SW 1271 (cell line): ENCODE measurements at regions not wholly inside any gene's neighbourhood (a gene's known extent, or its start where the extent isn't known, plus 50 kb on each side); places are given as distances from the start of the nearest gene placed in this dataset.
"Not testable (repeated sequence)": the region's sequence is repeated elsewhere in the genome, so short reads cannot be mapped to it uniquely, and the experiment has no call there.

Experiments used
- DNase-seq, 2 experiments: peaks; one replicate each; lab custom pipeline; 2025; lab: John Stamatoyannopoulos, UW

DNA sequence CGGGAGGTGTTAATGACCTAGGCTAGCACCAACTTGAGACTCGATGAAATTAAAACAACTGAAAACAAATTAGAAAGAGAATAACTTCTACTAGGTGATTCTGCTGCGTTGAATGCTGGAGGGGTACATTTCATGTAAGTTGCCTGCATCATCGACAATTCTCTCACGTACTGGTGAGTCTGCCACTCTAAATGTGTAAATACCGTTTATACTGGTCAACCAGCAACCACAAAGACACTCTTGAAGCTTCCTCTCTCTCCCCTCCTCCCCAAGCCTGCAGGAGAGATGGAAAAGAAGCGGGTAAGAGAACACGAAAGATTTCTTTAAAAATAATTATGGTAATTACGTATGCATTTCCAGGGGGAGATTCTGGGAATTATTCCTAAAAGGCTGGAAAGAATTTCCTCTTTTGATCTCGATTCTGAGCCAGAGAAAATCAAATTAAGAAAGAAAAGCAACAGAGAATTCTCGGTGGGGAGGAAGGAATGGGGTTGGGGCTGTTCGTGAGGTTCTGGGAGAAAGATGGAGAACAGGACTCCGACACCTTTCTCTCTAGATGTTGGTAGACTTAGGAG lies 68.6 kb upstream of the MRTFB start:
- no peak for DNase-seq

DNA sequence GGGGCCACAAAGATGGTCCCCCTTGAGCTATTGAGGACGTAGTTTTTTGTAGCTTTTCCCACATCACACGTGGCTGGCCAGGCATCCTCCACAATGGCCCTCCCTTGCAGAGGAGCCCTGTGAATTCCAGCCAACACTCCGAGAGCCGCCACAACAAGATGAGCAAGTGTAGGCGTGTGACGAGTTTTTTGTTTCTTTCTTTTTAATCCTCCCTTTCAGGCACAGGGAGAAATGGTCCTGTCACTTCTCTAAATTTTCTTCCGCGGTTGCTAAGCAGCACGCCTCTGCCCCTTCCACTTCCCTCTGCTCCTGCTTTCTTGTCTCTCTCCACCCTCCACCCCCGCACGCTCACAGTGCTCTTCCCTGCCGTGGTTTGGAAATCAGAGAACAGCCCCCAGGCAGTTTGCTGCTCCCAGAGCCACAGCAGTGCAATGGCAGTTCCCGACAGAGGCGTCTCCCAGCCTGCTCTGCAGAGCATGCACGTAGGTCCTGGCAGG lies 68.0 kb upstream of the MRTFB start:
- no peak for DNase-seq

GRCh38 chr16:14004031-14004728 lies 66.9 kb upstream of the MRTFB start:
- no peak for DNase-seq

DNA sequence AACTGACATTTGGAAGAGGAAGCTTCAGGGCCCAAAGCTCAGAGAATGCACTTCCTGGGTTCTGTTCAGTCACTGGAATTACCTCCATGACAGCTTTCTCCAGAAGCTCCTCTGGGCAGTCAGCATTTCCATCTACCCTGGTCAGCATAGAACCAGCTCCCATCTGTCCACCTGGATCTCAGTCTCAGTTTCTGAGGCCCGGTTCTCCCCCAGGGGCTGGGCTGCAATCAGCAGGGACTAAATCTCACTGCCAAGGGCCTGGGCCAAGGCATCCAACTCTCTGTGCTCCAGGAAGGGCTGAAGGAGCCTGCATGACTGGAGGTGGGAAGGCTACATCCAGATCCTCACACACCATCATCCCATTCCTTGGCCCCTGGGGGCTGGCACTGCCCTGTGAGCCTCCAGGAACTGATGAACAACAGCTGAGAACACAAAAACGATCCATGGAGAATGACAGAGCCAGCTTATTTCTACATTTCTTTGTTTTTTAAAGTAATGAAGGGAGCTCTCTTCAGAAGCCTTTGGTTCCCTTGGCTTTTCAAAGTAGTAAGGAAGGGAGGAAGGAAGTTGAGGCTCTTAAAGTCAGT lies 66.3 kb upstream of the MRTFB start:
- no peak for DNase-seq

- DNase-seq: no peak
These were observed 65.8 kb upstream of the MRTFB start for GRCh38 chr16:14005335-14005734.

GRCh38 chr16:14007450-14007849 lies 63.7 kb upstream of the MRTFB start:
- no peak for DNase-seq

GRCh38 chr16:14011001-14011400 lies 60.1 kb upstream of the MRTFB start:
- DNase-seq: no peak

DNA sequence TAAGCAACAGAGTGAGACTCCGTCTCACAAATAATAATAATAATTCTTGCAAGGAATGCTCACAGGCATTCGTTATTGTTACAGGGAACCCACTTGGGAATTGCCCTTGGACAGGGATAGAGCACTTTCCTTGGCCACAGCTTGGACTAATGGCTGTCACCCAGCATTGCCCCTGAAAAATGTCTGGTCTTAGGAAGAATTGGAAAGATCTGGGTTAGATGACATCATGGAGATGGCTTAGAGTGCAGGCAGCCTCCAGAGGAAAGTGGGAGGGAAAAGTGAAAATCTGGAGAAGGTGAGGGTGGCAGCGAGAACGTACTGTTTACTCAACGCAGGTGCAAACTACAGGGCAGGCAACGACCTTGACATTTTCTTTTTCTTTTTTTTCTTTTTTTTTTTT lies 59.3 kb upstream of the MRTFB start:
- DNase-seq: no peak

- no peak for DNase-seq
These were observed 58.0 kb upstream of the MRTFB start for GRCh38 chr16:14013145-14013570.

- no peak for DNase-seq
These were observed 57.4 kb upstream of the MRTFB start for GRCh38 chr16:14013571-14014283.

DNA sequence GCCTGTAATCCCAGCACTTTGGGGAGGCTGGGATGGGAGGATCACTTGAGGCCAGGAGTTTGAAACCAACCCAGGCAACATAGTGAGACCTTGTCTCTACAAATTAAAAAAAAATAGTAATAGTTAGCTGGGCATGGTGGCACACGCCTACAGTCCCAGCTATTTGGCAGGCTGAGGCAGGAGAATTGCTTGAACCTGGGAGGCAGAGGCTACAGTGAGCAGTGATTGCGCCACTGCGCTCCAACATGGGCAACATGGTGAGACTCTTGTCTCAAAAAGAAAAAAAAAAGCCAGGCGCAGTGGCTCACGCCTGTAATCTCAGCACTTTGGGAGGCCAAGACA lies 56.9 kb upstream of the MRTFB start:
- DNase-seq: no peak

DNA sequence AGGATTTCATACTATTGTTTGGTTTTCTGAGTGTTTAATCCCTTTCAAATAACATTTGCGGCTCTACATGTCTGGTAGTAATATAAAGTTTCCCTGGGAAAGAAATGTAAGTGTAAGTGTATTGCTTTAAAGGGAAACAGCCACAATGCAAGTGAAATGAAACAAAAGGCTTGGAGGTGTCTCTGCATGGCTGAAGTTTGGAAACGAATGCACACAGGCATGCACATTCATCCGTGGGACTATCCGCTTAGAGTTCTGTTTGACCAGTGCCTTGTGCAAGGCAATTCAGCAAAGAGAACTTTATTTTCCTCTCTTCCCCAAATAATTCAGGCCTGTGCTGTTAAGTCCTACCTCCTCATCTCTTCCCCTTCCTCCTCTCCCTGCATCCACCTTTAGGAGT lies 56.1 kb upstream of the MRTFB start:
- no peak for DNase-seq

DNA sequence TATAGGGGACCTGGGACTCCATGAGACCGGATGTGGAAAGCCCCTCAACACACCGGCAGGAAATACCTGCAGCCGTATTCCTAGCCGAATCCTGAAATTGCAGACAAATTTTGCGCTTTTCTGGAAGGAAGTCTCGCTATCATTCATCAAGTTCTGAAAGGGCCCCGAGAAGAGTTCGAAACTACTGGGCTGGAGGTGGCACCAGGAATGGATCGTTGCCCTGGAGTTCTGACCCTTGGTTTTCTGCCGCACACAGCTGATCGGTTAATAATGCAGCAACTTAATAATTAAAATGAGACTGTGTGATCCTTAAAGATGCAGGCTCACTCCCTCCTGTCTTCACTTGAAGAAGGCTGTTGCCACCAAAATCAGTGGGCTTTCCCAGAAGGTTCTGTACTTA lies 55.7 kb upstream of the MRTFB start:
- no peak for DNase-seq

DNA sequence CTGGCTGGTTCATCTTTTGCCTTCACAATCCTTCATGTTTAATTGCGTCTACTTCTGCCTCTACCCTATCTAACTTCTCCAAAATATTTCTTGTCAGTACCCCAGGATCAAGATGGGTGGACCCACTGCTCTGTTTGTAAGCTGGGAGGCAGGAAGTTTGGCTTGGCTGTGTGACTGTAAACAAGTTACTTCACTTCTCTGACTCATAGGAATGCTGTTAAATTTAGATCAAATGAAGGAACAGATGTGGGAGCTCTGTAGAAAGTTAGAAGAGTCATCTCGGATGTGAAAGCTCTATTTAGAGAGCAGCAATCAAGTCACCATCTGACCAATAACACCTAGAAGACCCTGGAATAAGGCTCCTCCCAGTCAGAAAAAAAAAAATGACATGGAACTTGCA lies 55.2 kb upstream of the MRTFB start:
- peak in 1 of 2 experiments; percentile 9 for DNase-seq

DNA sequence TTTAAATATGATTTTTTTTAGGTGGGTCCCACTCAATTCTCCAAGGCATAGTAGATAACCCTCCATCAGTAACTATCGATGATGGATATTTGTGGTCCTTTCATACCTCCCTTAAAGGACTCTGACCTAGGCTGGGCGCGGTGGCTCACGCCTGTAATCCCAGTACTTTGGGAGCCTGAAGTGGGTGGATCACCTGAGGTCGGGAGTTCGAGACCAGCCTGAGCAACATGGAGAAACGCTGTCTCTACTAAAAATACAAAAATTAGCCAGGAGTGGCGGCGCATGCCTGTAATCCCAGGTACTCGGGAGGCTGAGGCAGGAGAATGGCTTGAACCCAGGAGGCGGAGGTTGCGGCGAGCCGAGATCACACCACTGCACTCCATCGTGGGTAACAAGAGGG lies 54.8 kb upstream of the MRTFB start:
- DNase-seq: not testable (repeated sequence)

DNA sequence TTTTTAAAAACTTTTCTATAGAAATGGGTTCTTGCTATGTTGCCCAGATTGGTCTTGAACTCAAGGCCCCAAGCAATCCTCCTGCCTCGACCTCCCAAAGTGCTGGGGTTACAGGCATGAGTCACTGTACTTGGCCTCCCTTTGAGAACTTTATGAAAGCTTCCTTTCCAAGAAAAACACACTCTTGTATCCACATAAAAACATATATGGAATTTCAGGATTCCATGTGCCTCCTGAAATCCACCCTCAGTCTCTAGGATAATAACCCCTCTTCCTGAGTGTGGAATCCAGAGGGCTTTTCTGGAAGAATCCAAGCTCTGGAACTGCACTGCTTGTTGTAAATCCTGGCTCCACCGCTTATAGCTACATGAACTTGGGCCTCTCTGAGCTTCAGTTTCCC lies 53.2 kb upstream of the MRTFB start:
- no peak for DNase-seq

DNA sequence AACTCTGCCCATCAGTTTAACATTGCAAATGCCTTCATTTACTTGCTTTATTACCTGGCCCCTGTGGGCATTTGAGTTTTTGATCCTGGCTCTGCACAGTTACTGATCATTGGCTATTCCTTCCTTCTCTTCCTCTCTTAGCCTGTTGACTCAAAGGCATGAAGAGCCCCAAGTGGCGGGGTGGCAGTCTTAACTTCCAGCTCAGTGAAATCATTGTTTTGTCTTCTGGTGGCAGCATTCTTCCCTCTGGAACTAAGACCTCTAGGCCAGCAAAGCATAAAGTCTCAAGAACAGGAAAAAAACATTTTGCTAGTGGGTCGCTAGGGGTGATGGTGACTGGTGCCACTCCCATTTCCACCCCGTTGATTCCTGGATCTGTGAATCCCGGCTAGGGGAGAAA lies 52.3 kb upstream of the MRTFB start:
- no peak for DNase-seq

GRCh38 chr16:14020141-14020540 lies 51.0 kb upstream of the MRTFB start:
- DNase-seq: no peak
